ENCODE measurements at regions not wholly inside any gene's neighbourhood (a gene's known extent, or its start where the extent isn't known, plus 50 kb on each side); places are given as distances from the start of the nearest gene placed in this dataset.

- Histone ChIP-seq H3K27ac (no peak overlapping the region), H3K4me3 (no peak overlapping the region), H3K27me3 (replicated peaks) (no peaks in the 10 kb centered on the region), H3K4me1 (replicated peaks) (no peaks in the 10 kb centered on the region), H3K9me3 (replicated peaks) (no peaks in the 10 kb centered on the region), H3K36me3 (no peaks in the 10 kb centered on the region)
- no peak for DNase-seq (ENCODE audit: low read depth in 1 of 2, low spot score in 2 of 2)
These were observed 245.9 kb upstream of the PLD5 start for GRCh38 chr1:242770366-242770765.

GRCh38 chr1:242764161-242764560 is 239.7 kb upstream of the PLD5 start:
- no peak for DNase-seq (ENCODE audit: low read depth in 1 of 2, low spot score in 2 of 2)
- no peak overlapping the region for H3K27ac ChIP-seq
- H3K36me3 ChIP-seq, result no peaks in the 10 kb centered on the region
- no peaks in the 10 kb centered on the region for H3K4me1 ChIP-seq (replicated peaks)
- no peaks in the 10 kb centered on the region for H3K27me3 ChIP-seq (replicated peaks)
- no peak overlapping the region for H3K4me3 ChIP-seq
- H3K9me3 ChIP-seq (replicated peaks), result no peaks in the 10 kb centered on the region

- no peak overlapping the region for H3K4me3 ChIP-seq
- no peak for DNase-seq (ENCODE audit: low read depth in 1 of 2, low spot score in 2 of 2)
- no peaks in the 10 kb centered on the region for H3K36me3 ChIP-seq
- H3K9me3 ChIP-seq (replicated peaks), result no peaks in the 10 kb centered on the region
- no peaks in the 10 kb centered on the region for H3K27me3 ChIP-seq (replicated peaks)
- no peaks in the 10 kb centered on the region for H3K4me1 ChIP-seq (replicated peaks)
- H3K27ac ChIP-seq, result no peak overlapping the region
These were observed 237.1 kb upstream of the PLD5 start for GRCh38 chr1:242761556-242761955.

GRCh38 chr1:242754926-242755325 is 230.4 kb upstream of the PLD5 start:
- Histone ChIP-seq H3K9me3 (replicated peaks) (no peaks in the 10 kb centered on the region), H3K4me3 (no peak overlapping the region), H3K4me1 (replicated peaks) (no peaks in the 10 kb centered on the region), H3K27me3 (replicated peaks) (no peaks in the 10 kb centered on the region), H3K27ac (no peak overlapping the region), H3K36me3 (no peaks in the 10 kb centered on the region)
- no peak for DNase-seq (ENCODE audit: low read depth in 1 of 2, low spot score in 2 of 2)

- H3K27ac ChIP-seq, result no peak overlapping the region
- no peak overlapping the region for H3K4me3 ChIP-seq
These were observed 229.6 kb upstream of the PLD5 start for GRCh38 chr1:242754125-242754524.

GRCh38 chr1:242747233-242747632 is 222.7 kb upstream of the PLD5 start:
- no peaks in the 10 kb centered on the region for H3K4me1 ChIP-seq (replicated peaks)

More at GRCh38 chr1:242754125-242754524, 229.6 kb upstream of the PLD5 start:
- DNase-seq (ENCODE audit: low read depth in 1 of 2, low spot score in 2 of 2), result no peak
- Histone ChIP-seq H3K27me3 (replicated peaks) (no peaks in the 10 kb centered on the region), H3K4me1 (replicated peaks) (no peaks in the 10 kb centered on the region), H3K36me3 (no peaks in the 10 kb centered on the region), H3K9me3 (replicated peaks) (no peaks in the 10 kb centered on the region)

GRCh38 chr1:242745079-242745478 is 220.6 kb upstream of the PLD5 start:
- no peaks in the 10 kb centered on the region for H3K27me3 ChIP-seq (replicated peaks)
- no peak overlapping the region for H3K27ac ChIP-seq
- H3K4me3 ChIP-seq, result no peak overlapping the region
- H3K9me3 ChIP-seq (replicated peaks), result peaks cover 4% of the 10 kb centered on the region; the same call in 1 of the 2 replicates
- no peaks in the 10 kb centered on the region for H3K4me1 ChIP-seq (replicated peaks)
- no peaks in the 10 kb centered on the region for H3K36me3 ChIP-seq
- no peak for DNase-seq (ENCODE audit: low read depth in 1 of 2, low spot score in 2 of 2)

More at GRCh38 chr1:242747233-242747632, 222.7 kb upstream of the PLD5 start:
- Histone ChIP-seq H3K4me3 (no peak overlapping the region), H3K27ac (no peak overlapping the region), H3K9me3 (replicated peaks) (no peaks in the 10 kb centered on the region), H3K27me3 (replicated peaks) (no peaks in the 10 kb centered on the region), H3K36me3 (no peaks in the 10 kb centered on the region)
- DNase-seq (ENCODE audit: low read depth in 1 of 2, low spot score in 2 of 2), result no peak

GRCh38 chr1:242743983-242744780 is 219.7 kb upstream of the PLD5 start:
- H3K36me3 ChIP-seq, result no peaks in the 10 kb centered on the region
- no peak overlapping the region for H3K4me3 ChIP-seq
- no peaks in the 10 kb centered on the region for H3K4me1 ChIP-seq (replicated peaks)
- no peak for DNase-seq (ENCODE audit: low read depth in 1 of 2, low spot score in 2 of 2)
- H3K27me3 ChIP-seq (replicated peaks), result no peaks in the 10 kb centered on the region
- peaks cover 4% of the 10 kb centered on the region; the same call in 1 of the 2 replicates for H3K9me3 ChIP-seq (replicated peaks)
- H3K27ac ChIP-seq, result no peak overlapping the region

GRCh38 chr1:242738702-242739645 is 214.5 kb upstream of the PLD5 start:
- H3K36me3 ChIP-seq, result no peaks in the 10 kb centered on the region
- no peak for DNase-seq (ENCODE audit: low read depth in 1 of 2, low spot score in 2 of 2)
- H3K9me3 ChIP-seq (replicated peaks), result peaks cover 4% of the 10 kb centered on the region; the same call in 1 of the 2 replicates
- no peak overlapping the region for H3K4me3 ChIP-seq
- no peak overlapping the region for H3K27ac ChIP-seq
- H3K27me3 ChIP-seq (replicated peaks), result no peaks in the 10 kb centered on the region
- no peaks in the 10 kb centered on the region for H3K4me1 ChIP-seq (replicated peaks)

GRCh38 chr1:242736611-242737010 is 212.1 kb upstream of the PLD5 start:
- no peak for DNase-seq (ENCODE audit: low read depth in 1 of 2, low spot score in 2 of 2)
- no peak overlapping the region for H3K27ac ChIP-seq
- H3K9me3 ChIP-seq (replicated peaks), result peaks cover 4% of the 10 kb centered on the region; the same call in 1 of the 2 replicates
- H3K36me3 ChIP-seq, result no peaks in the 10 kb centered on the region
- no peaks in the 10 kb centered on the region for H3K4me1 ChIP-seq (replicated peaks)
- H3K27me3 ChIP-seq (replicated peaks), result no peaks in the 10 kb centered on the region
- H3K4me3 ChIP-seq, result no peak overlapping the region

GRCh38 chr1:242735323-242735722 is 210.8 kb upstream of the PLD5 start:
- Histone ChIP-seq H3K27me3 (replicated peaks) (no peaks in the 10 kb centered on the region), H3K9me3 (replicated peaks) (no peaks in the 10 kb centered on the region), H3K4me3 (no peak overlapping the region), H3K27ac (no peak overlapping the region), H3K36me3 (no peaks in the 10 kb centered on the region), H3K4me1 (replicated peaks) (no peaks in the 10 kb centered on the region)
- DNase-seq (ENCODE audit: low read depth in 1 of 2, low spot score in 2 of 2), result no peak

GRCh38 chr1:242731446-242731845 is 206.9 kb upstream of the PLD5 start:
- H3K9me3 ChIP-seq (replicated peaks), result no peaks in the 10 kb centered on the region
- DNase-seq (ENCODE audit: low read depth in 1 of 2, low spot score in 2 of 2), result no peak
- H3K27ac ChIP-seq, result no peak overlapping the region

GRCh38 chr1:242728696-242729095 is 204.2 kb upstream of the PLD5 start:
- H3K27ac ChIP-seq, result no peak overlapping the region
- H3K9me3 ChIP-seq (replicated peaks), result no peaks in the 10 kb centered on the region
- DNase-seq (ENCODE audit: low read depth in 1 of 2, low spot score in 2 of 2), result no peak
- no peak overlapping the region for H3K4me3 ChIP-seq
- H3K27me3 ChIP-seq (replicated peaks), result peaks cover 3% of the 10 kb centered on the region; the same call in 1 of the 2 replicates
- H3K4me1 ChIP-seq (replicated peaks), result no peaks in the 10 kb centered on the region
- H3K36me3 ChIP-seq, result no peaks in the 10 kb centered on the region

More at GRCh38 chr1:242731446-242731845, 206.9 kb upstream of the PLD5 start:
- H3K36me3 ChIP-seq, result no peaks in the 10 kb centered on the region
- no peak overlapping the region for H3K4me3 ChIP-seq
- H3K27me3 ChIP-seq (replicated peaks), result no peaks in the 10 kb centered on the region; the same call in 1 of the 2 replicates
- H3K4me1 ChIP-seq (replicated peaks), result no peaks in the 10 kb centered on the region
